Right lobe of liver (tissue), 4 donors: ENCODE measurements at regions not wholly inside any gene's neighbourhood (a gene's known extent, or its start where the extent isn't known, plus 50 kb on each side); places are given as distances from the start of the nearest gene placed in this dataset.

Experiments
- CTCF ChIP-seq, 4 donors: fragments of 200-600 bp in 3 of 4; fragments of 450-650 bp in 1 of 4; IDR thresholded peaks; one replicate each; pipeline versions ENCODE4 v1.5.1 to v1.8.0; 2016 to 2022; ENCODE audit warnings: antibody characterized with exemption in 4 of 4, mild to moderate bottlenecking in 2 of 4
- POLR2A ChIP-seq: fragments of 450-650 bp; IDR thresholded peaks from one replicate; pipeline ENCODE4 v1.6.1; 2017; ENCODE audit warnings: antibody characterized with exemption, mild to moderate bottlenecking
- donor health status: DM: no; HTN: no; CAD: no.
- donor health status: DM: no; HTN: no; CAD: no.
- donor health status: DM: no; HTN: yes; CAD: no.

- no peak for TF ChIP-seq CTCF (IDR thresholded peaks at IDR 0.05)
- TF ChIP-seq POLR2A: no peak
Measured at GRCh38 chr3:189014526-189014925, 157.2 kb upstream of the TPRG1 start.
